Activated T-helper 17 cell treated with anti-CD3 and anti-CD28 coated beads, Interleukin-2, amount 50 U/mL, for 72 hours (primary cell): ENCODE measurements at regions not wholly inside any gene's neighbourhood (a gene's known extent, or its start where the extent isn't known, plus 50 kb on each side); places are given as distances from the start of the nearest gene placed in this dataset.
A peak's percentile ranks its signal among the peaks of the same experiment; 100 is the strongest.

Source experiments
- ATAC-seq: fragments of 150-1000 bp; cut with Tn5 transposase; replicated peaks from 2 replicates; pipeline ENCODE4 v1.10.0; 2021; ENCODE audit warnings: mild to moderate bottlenecking, moderate library complexity
- H3K27ac Mint-ChIP-seq: one replicate; pipeline ENCODE4 v1.8.0; 2022; ENCODE audit warnings: mixed read lengths
- H3K27me3 Mint-ChIP-seq: one replicate; pipeline ENCODE4 v1.8.0; 2022; ENCODE audit warnings: mixed read lengths
- H3K36me3 Mint-ChIP-seq: one replicate; pipeline ENCODE4 v1.8.0; 2022; ENCODE audit warnings: low read depth, mild to moderate bottlenecking, mixed read lengths
- H3K4me1 Mint-ChIP-seq: one replicate; pipeline ENCODE4 v1.8.0; 2022; ENCODE audit warnings: mixed read lengths
- H3K4me3 Mint-ChIP-seq: one replicate; pipeline ENCODE4 v1.8.0; 2022; ENCODE audit warnings: mild to moderate bottlenecking, mixed read lengths
- H3K9me3 Mint-ChIP-seq: one replicate; pipeline ENCODE4 v1.8.0; 2022; ENCODE audit warnings: mixed read lengths

- Mint-ChIP-seq H3K27me3 (peaks cover 23% of the 10 kb centered on the region), H3K36me3 (no peaks in the 10 kb centered on the region), H3K27ac (no peak overlapping the region), H3K4me3 (no peak overlapping the region), H3K9me3 (peaks cover 5% of the 10 kb centered on the region), H3K4me1 (no peaks in the 10 kb centered on the region)
- ATAC-seq: no peak
These were observed 691.1 kb downstream of the MATN1 start for GRCh38 chr1:30032302-30032701.

- H3K9me3 Mint-ChIP-seq: peaks cover 5% of the 10 kb centered on the region
- no peak for ATAC-seq
These were observed 693.7 kb downstream of the MATN1 start for GRCh38 chr1:30029677-30030076.

GRCh38 chr1:30028939-30029338 is 694.4 kb downstream of the MATN1 start:
- Mint-ChIP-seq H3K36me3 (no peaks in the 10 kb centered on the region), H3K9me3 (peaks cover 5% of the 10 kb centered on the region), H3K27ac (no peak overlapping the region), H3K4me3 (no peak overlapping the region), H3K4me1 (no peaks in the 10 kb centered on the region), H3K27me3 (peaks cover 26% of the 10 kb centered on the region)
- ATAC-seq: no peak

More at GRCh38 chr1:30029677-30030076, 693.7 kb downstream of the MATN1 start:
- Mint-ChIP-seq H3K27ac (no peak overlapping the region), H3K4me1 (no peaks in the 10 kb centered on the region), H3K4me3 (no peak overlapping the region), H3K27me3 (peaks cover 26% of the 10 kb centered on the region), H3K36me3 (no peaks in the 10 kb centered on the region)

- H3K36me3 Mint-ChIP-seq: no peaks in the 10 kb centered on the region
- no peak overlapping the region for H3K27ac Mint-ChIP-seq
- peaks cover 5% of the 10 kb centered on the region for H3K9me3 Mint-ChIP-seq
- no peak overlapping the region for H3K4me3 Mint-ChIP-seq
- no peaks in the 10 kb centered on the region for H3K4me1 Mint-ChIP-seq
- H3K27me3 Mint-ChIP-seq: peaks cover 24% of the 10 kb centered on the region
- ATAC-seq: no peak
These were observed 695.1 kb downstream of the MATN1 start for GRCh38 chr1:30028283-30028682.

GRCh38 chr1:30027247-30027646 is 696.1 kb downstream of the MATN1 start:
- ATAC-seq: no peak
- H3K36me3 Mint-ChIP-seq: no peaks in the 10 kb centered on the region
- no peaks in the 10 kb centered on the region for H3K9me3 Mint-ChIP-seq
- no peaks in the 10 kb centered on the region for H3K4me1 Mint-ChIP-seq
- H3K4me3 Mint-ChIP-seq: no peak overlapping the region
- no peak overlapping the region for H3K27ac Mint-ChIP-seq
- peaks cover 24% of the 10 kb centered on the region for H3K27me3 Mint-ChIP-seq

GRCh38 chr1:30024411-30025195 is 698.8 kb downstream of the MATN1 start:
- H3K4me3 Mint-ChIP-seq: no peak overlapping the region
- ATAC-seq: no peak
- H3K4me1 Mint-ChIP-seq: no peaks in the 10 kb centered on the region
- no peaks in the 10 kb centered on the region for H3K36me3 Mint-ChIP-seq
- peaks cover 33% of the 10 kb centered on the region for H3K27me3 Mint-ChIP-seq
- H3K9me3 Mint-ChIP-seq: no peaks in the 10 kb centered on the region
- H3K27ac Mint-ChIP-seq: no peak overlapping the region

- Mint-ChIP-seq H3K4me1 (no peaks in the 10 kb centered on the region), H3K27me3 (peaks cover 27% of the 10 kb centered on the region), H3K36me3 (no peaks in the 10 kb centered on the region), H3K4me3 (no peak overlapping the region), H3K9me3 (no peaks in the 10 kb centered on the region), H3K27ac (no peak overlapping the region)
- ATAC-seq: peak; percentile 61
These were observed 699.9 kb downstream of the MATN1 start for GRCh38 chr1:30023339-30024022.

- no peaks in the 10 kb centered on the region for H3K36me3 Mint-ChIP-seq
- no peak overlapping the region for H3K4me3 Mint-ChIP-seq
- no peaks in the 10 kb centered on the region for H3K4me1 Mint-ChIP-seq
- peaks cover 10% of the 10 kb centered on the region for H3K27me3 Mint-ChIP-seq
- no peak for ATAC-seq
- peaks cover 8% of the 10 kb centered on the region for H3K9me3 Mint-ChIP-seq
- H3K27ac Mint-ChIP-seq: no peak overlapping the region
These were observed 709.4 kb downstream of the MATN1 start for GRCh38 chr1:30014031-30014430.

- no peak for ATAC-seq
- Mint-ChIP-seq H3K9me3 (peaks cover 2% of the 10 kb centered on the region), H3K4me3 (no peak overlapping the region), H3K27me3 (peaks cover 17% of the 10 kb centered on the region), H3K27ac (no peak overlapping the region), H3K4me1 (no peaks in the 10 kb centered on the region), H3K36me3 (no peaks in the 10 kb centered on the region)
These were observed 710.6 kb downstream of the MATN1 start for GRCh38 chr1:30012455-30013440.

GRCh38 chr1:30011970-30012369 is 711.4 kb downstream of the MATN1 start:
- peaks cover 17% of the 10 kb centered on the region for H3K27me3 Mint-ChIP-seq

GRCh38 chr1:30010506-30011106 is 712.8 kb downstream of the MATN1 start:
- peaks cover 17% of the 10 kb centered on the region for H3K27me3 Mint-ChIP-seq
- H3K27ac Mint-ChIP-seq: no peak overlapping the region
- H3K36me3 Mint-ChIP-seq: no peaks in the 10 kb centered on the region
- no peak overlapping the region for H3K4me3 Mint-ChIP-seq
- no peaks in the 10 kb centered on the region for H3K9me3 Mint-ChIP-seq
- no peaks in the 10 kb centered on the region for H3K4me1 Mint-ChIP-seq
- ATAC-seq: no peak

More at GRCh38 chr1:30011970-30012369, 711.4 kb downstream of the MATN1 start:
- no peak for ATAC-seq
- H3K4me1 Mint-ChIP-seq: no peaks in the 10 kb centered on the region
- H3K27ac Mint-ChIP-seq: no peak overlapping the region
- H3K36me3 Mint-ChIP-seq: no peaks in the 10 kb centered on the region
- H3K4me3 Mint-ChIP-seq: no peak overlapping the region
- no peaks in the 10 kb centered on the region for H3K9me3 Mint-ChIP-seq

GRCh38 chr1:30009720-30010119 is 713.7 kb downstream of the MATN1 start:
- Mint-ChIP-seq H3K27ac (no peak overlapping the region), H3K4me1 (no peaks in the 10 kb centered on the region), H3K9me3 (no peaks in the 10 kb centered on the region), H3K36me3 (no peaks in the 10 kb centered on the region), H3K4me3 (no peak overlapping the region), H3K27me3 (peaks cover 17% of the 10 kb centered on the region)
- no peak for ATAC-seq

- Mint-ChIP-seq H3K27me3 (peaks cover 17% of the 10 kb centered on the region), H3K4me3 (no peak overlapping the region), H3K4me1 (no peaks in the 10 kb centered on the region), H3K9me3 (no peaks in the 10 kb centered on the region), H3K36me3 (no peaks in the 10 kb centered on the region), H3K27ac (no peak overlapping the region)
- no peak for ATAC-seq
These were observed 714.3 kb downstream of the MATN1 start for GRCh38 chr1:30008998-30009657.
